Chondrocyte (in vitro differentiated cells): ENCODE measurements at regions not wholly inside any gene's neighbourhood (a gene's known extent, or its start where the extent isn't known, plus 50 kb on each side); places are given as distances from the start of the nearest gene placed in this dataset.

Source experiments
- DNase-seq: peaks from one replicate; pipeline ENCODE4 v3.0.0; 2021; ENCODE audit warnings: mixed read lengths, low spot score
- H3K27ac Mint-ChIP-seq: one replicate; pipeline ENCODE4 v1.8.0; 2021; ENCODE audit warnings: mild to moderate bottlenecking, moderate library complexity, mixed read lengths; ENCODE audit not compliant: unreplicated experiment
- H3K27me3 Mint-ChIP-seq: 2 replicates; pipeline ENCODE4 v1.8.0; 2021; ENCODE audit warnings: low read depth, mixed read lengths
- H3K36me3 Mint-ChIP-seq: 2 replicates; pipeline ENCODE4 v1.8.0; 2021; ENCODE audit warnings: low read depth, mixed read lengths
- H3K4me1 Mint-ChIP-seq: 2 replicates; pipeline ENCODE4 v1.8.0; 2021; ENCODE audit warnings: low read depth, mild to moderate bottlenecking, mixed read lengths
- H3K4me3 Mint-ChIP-seq: one replicate; pipeline ENCODE4 v1.8.0; 2021; ENCODE audit warnings: mild to moderate bottlenecking, moderate library complexity, mixed read lengths; ENCODE audit not compliant: unreplicated experiment
- H3K9me3 Mint-ChIP-seq: 2 replicates; pipeline ENCODE4 v1.8.0; 2021; ENCODE audit warnings: low read depth, mixed read lengths
- TF ChIP-seq, protein P1 (sequence below): fragments of 200-600 bp; sonication (generic); IDR thresholded peaks from 2 replicates; pipeline ENCODE4 v1.5.0; 2021; ENCODE audit warnings: antibody characterized with exemption, mild to moderate bottlenecking, moderate library complexity

GRCh38 chr4:62168681-62169080 lies 968.6 kb downstream of the ADGRL3 start:
- H3K4me1 Mint-ChIP-seq, result no peaks in the 10 kb centered on the region
- no peaks in the 10 kb centered on the region for H3K27me3 Mint-ChIP-seq
- H3K9me3 Mint-ChIP-seq, result peaks cover 3% of the 10 kb centered on the region
- no peak overlapping the region for H3K4me3 Mint-ChIP-seq
- TF ChIP-seq, protein P1, sequence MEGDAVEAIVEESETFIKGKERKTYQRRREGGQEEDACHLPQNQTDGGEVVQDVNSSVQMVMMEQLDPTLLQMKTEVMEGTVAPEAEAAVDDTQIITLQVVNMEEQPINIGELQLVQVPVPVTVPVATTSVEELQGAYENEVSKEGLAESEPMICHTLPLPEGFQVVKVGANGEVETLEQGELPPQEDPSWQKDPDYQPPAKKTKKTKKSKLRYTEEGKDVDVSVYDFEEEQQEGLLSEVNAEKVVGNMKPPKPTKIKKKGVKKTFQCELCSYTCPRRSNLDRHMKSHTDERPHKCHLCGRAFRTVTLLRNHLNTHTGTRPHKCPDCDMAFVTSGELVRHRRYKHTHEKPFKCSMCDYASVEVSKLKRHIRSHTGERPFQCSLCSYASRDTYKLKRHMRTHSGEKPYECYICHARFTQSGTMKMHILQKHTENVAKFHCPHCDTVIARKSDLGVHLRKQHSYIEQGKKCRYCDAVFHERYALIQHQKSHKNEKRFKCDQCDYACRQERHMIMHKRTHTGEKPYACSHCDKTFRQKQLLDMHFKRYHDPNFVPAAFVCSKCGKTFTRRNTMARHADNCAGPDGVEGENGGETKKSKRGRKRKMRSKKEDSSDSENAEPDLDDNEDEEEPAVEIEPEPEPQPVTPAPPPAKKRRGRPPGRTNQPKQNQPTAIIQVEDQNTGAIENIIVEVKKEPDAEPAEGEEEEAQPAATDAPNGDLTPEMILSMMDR, result no peak
- H3K36me3 Mint-ChIP-seq, result no peaks in the 10 kb centered on the region
- DNase-seq, result no peak
- H3K27ac Mint-ChIP-seq, result no peak overlapping the region

- TF ChIP-seq, protein P1, result peak; percentile 24
- no peaks in the 10 kb centered on the region for H3K36me3 Mint-ChIP-seq
- no peaks in the 10 kb centered on the region for H3K4me1 Mint-ChIP-seq
- DNase-seq, result no peak
- H3K4me3 Mint-ChIP-seq, result no peak overlapping the region
- peaks cover 6% of the 10 kb centered on the region for H3K9me3 Mint-ChIP-seq
- H3K27me3 Mint-ChIP-seq, result no peaks in the 10 kb centered on the region
- H3K27ac Mint-ChIP-seq, result no peak overlapping the region
Measured at GRCh38 chr4:62162606-62163005, 962.5 kb downstream of the ADGRL3 start.

DNA sequence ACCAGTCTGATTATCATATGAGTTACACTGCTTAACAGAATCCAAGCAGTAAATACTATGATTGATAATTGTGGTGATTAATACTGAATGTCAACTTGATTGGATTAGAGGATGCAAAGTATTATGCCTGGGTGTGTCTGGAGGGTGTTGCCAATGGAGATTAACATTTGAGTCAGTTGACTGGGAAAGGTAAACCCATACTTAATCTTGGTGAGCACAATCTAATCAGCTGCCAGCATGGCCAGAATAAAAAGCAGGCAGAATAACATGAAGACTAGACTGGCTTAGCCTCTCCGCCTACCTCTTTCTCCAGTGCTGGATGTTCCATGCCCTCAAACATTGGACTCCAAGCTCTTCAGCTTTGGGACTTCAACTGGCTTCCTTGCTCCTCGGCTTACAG lies 961.3 kb downstream of the ADGRL3 start:
- peaks cover 4% of the 10 kb centered on the region for H3K9me3 Mint-ChIP-seq
- no peaks in the 10 kb centered on the region for H3K27me3 Mint-ChIP-seq
- no peaks in the 10 kb centered on the region for H3K36me3 Mint-ChIP-seq
- TF ChIP-seq, protein P1, result no peak
- H3K4me3 Mint-ChIP-seq, result no peak overlapping the region
- H3K27ac Mint-ChIP-seq, result no peak overlapping the region
- no peak for DNase-seq
- no peaks in the 10 kb centered on the region for H3K4me1 Mint-ChIP-seq

DNA sequence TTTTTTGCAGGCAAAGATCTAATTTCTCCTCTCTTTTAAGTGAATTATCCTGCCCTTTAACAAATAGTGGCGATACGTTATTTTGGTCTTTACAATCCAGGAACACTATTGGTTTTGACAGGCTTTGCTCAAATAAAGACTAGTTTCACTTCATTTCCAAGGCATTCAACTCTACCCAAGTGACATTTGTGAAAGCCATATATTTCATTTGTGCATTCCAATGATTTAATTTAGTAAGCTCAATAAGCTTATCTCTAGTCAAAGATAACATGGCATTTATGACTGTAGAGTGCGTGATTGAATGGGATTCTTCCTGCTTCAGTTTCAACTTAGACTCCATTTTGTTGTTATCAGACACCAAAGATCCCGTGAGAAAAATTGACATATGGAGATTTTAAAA lies 959.8 kb downstream of the ADGRL3 start:
- no peaks in the 10 kb centered on the region for H3K4me1 Mint-ChIP-seq
- H3K27ac Mint-ChIP-seq, result no peak overlapping the region
- no peaks in the 10 kb centered on the region for H3K27me3 Mint-ChIP-seq
- TF ChIP-seq, protein P1, result no peak
- H3K36me3 Mint-ChIP-seq, result no peaks in the 10 kb centered on the region
- H3K4me3 Mint-ChIP-seq, result no peak overlapping the region
- DNase-seq, result no peak
- peaks cover 3% of the 10 kb centered on the region for H3K9me3 Mint-ChIP-seq

- Mint-ChIP-seq H3K9me3 (peaks cover 7% of the 10 kb centered on the region), H3K4me3 (no peak overlapping the region), H3K27ac (no peak overlapping the region), H3K27me3 (no peaks in the 10 kb centered on the region), H3K36me3 (no peaks in the 10 kb centered on the region), H3K4me1 (no peaks in the 10 kb centered on the region)
- TF ChIP-seq, protein P1, result no peak
- DNase-seq, result no peak
Measured at GRCh38 chr4:62159306-62159705, 959.2 kb downstream of the ADGRL3 start.
